OCI-LY1 (cell line): ENCODE measurements at regions not wholly inside any gene's neighbourhood (a gene's known extent, or its start where the extent isn't known, plus 50 kb on each side); places are given as distances from the start of the nearest gene placed in this dataset.
A peak's percentile ranks its signal among the peaks of the same experiment; 100 is the strongest.

ENCODE experiments used
- CTCF ChIP-seq: fragments of 200-600 bp; sonication (generic), shearing (Covaris generic); IDR thresholded peaks from 2 replicates; pipeline ENCODE4 v1.5.1; 2017; ENCODE audit warnings: mild to moderate bottlenecking, antibody characterized with exemption, low read length, moderate library complexity, mixed read lengths
- EZH2 ChIP-seq: fragments of 200-600 bp; sonication (generic), shearing (Covaris generic); IDR thresholded peaks from 2 replicates; pipeline ENCODE4 v1.8.0; 2017; ENCODE audit warnings: borderline replicate concordance, mixed run types, mild to moderate bottlenecking, antibody characterized with exemption, low read length, moderate library complexity, mixed read lengths

GRCh38 chr5:102681403-102681983 lies 73.6 kb upstream of the PAM start:
- peak; percentile 80 for TF ChIP-seq CTCF
- no peak for TF ChIP-seq EZH2
